Central memory CD8-positive, alpha-beta T cell (primary cell): ENCODE measurements at regions not wholly inside any gene's neighbourhood (a gene's known extent, or its start where the extent isn't known, plus 50 kb on each side); places are given as distances from the start of the nearest gene placed in this dataset.
"Not testable (repeated sequence)": the region's sequence is repeated elsewhere in the genome, so short reads cannot be mapped to it uniquely, and the experiment has no call there.

ENCODE experiments used
- ATAC-seq: fragments of 150-1000 bp; cut with Tn5 transposase; replicated peaks from 2 replicates; pipeline ENCODE4 v1.10.0; 2022; ENCODE audit warnings: mild to moderate bottlenecking, moderate FRiP score, moderate number of reproducible peaks; ENCODE audit not compliant: poor library complexity, severe bottlenecking; ENCODE audit errors: extremely low read depth
- DNase-seq, 2 donors: peaks; one replicate each; pipeline ENCODE4 v3.0.0; 2021; ENCODE audit warnings: low spot score in 2 of 2
- H3K27ac Mint-ChIP-seq: one replicate; pipeline ENCODE4 v1.8.0; 2022; ENCODE audit warnings: low read depth, mild to moderate bottlenecking, moderate library complexity, mixed read lengths
- H3K27me3 Mint-ChIP-seq: one replicate; pipeline ENCODE4 v1.8.0; 2022; ENCODE audit warnings: mixed read lengths
- H3K36me3 Mint-ChIP-seq: one replicate; pipeline ENCODE4 v1.8.0; 2022; ENCODE audit warnings: mild to moderate bottlenecking, moderate library complexity, mixed read lengths; ENCODE audit not compliant: insufficient read depth
- H3K4me1 Mint-ChIP-seq: one replicate; pipeline ENCODE4 v1.8.0; 2022; ENCODE audit warnings: mixed read lengths
- H3K4me3 Mint-ChIP-seq: one replicate; pipeline ENCODE4 v1.8.0; 2022; ENCODE audit warnings: mild to moderate bottlenecking, moderate library complexity, mixed read lengths
- H3K9me3 Mint-ChIP-seq: one replicate; pipeline ENCODE4 v1.8.0; 2022; ENCODE audit warnings: mixed read lengths

DNA sequence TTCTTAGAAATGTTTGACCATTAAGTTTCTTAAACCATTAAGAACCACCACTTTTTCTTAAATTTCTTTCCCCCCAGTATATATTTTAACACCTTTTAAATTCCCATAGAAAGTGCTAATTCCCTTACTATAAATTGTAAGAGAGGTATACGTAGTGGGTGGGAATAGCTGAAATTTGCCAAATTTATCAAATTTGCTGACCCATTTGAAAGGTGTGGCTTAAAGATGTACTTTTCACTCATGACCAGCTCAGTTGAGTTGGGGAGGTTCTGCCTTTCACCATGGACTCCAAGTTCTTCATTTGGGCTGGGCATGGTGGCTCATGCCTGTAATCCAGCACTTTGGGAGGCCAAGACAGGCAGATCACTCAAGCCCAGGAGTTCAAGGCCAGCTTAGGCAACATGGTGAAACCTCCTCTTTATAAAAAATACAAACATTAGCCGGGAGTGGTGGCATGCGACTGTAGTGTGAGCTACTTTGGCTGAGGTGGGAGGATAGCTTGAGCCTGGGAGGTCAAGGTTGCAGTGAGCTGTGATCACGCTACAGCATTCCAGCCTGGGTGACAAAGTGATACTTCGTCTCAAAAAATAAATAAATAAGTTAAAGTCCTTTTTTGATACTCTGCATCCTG is 133.2 kb downstream of the MRPL57 start:
- ATAC-seq (no peak), DNase-seq (no peak)
- Mint-ChIP-seq H3K27ac (no peak overlapping the region), H3K27me3 (no peaks in the 10 kb centered on the region), H3K36me3 (peaks cover 2% of the 10 kb centered on the region), H3K4me3 (no peak overlapping the region), H3K9me3 (no peaks in the 10 kb centered on the region), H3K4me1 (no peaks in the 10 kb centered on the region)

DNA sequence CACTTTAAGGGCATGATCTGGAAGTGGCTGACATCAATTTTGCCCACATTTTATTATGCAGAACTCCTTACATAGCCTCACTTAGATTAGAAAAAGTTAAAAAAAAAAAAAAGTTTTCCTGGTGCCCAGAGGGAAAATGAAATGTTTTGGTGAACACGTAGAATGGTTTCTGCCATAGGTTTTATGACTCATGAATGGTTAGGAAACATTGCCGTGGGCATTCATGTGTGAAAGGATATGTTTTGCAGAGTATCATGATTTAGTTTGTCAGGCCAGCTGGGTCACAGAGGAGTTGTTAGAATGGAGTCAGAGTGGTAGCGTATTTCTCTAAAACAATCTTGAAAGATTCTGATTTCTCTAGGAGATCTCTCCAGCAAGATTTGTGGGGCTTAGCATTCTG is 133.8 kb downstream of the MRPL57 start:
- H3K27ac Mint-ChIP-seq: no peak overlapping the region
- ATAC-seq (no peak), DNase-seq (no peak)
- no peak overlapping the region for H3K4me3 Mint-ChIP-seq
- no peaks in the 10 kb centered on the region for H3K27me3 Mint-ChIP-seq
- no peaks in the 10 kb centered on the region for H3K4me1 Mint-ChIP-seq
- no peaks in the 10 kb centered on the region for H3K9me3 Mint-ChIP-seq
- peaks cover 2% of the 10 kb centered on the region for H3K36me3 Mint-ChIP-seq

- not testable (repeated sequence) for H3K27ac Mint-ChIP-seq, H3K9me3 Mint-ChIP-seq, H3K27me3 Mint-ChIP-seq, H3K4me1 Mint-ChIP-seq, H3K4me3 Mint-ChIP-seq, DNase-seq, ATAC-seq, H3K36me3 Mint-ChIP-seq
These were observed 138.5 kb downstream of the MRPL57 start for GRCh38 chr13:21314976-21315375.

DNA sequence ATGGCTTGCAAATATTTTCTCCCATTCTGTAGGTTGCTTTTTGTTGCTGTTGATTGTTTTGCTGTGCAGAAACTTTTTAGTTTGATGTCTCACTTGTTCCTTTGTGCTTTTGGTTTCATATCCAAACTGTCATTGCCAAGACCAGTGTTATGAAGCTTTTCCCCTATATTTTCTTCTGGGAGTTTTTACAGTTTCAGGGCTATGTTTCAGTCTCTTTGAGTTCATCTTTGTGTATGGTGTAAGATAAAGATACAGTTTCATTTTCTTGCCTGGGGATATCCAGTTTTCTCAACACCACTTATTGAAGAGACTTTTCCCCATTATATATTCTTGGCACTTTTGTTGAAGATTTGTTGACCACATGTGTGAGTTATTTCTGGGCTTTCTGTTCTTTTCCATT is 139.9 kb downstream of the MRPL57 start:
- ATAC-seq (no peak), DNase-seq (no peak)
- Mint-ChIP-seq H3K9me3 (no peaks in the 10 kb centered on the region), H3K27me3 (no peaks in the 10 kb centered on the region), H3K36me3 (peaks cover 3% of the 10 kb centered on the region), H3K4me3 (no peak overlapping the region), H3K27ac (no peak overlapping the region), H3K4me1 (no peaks in the 10 kb centered on the region)

- Mint-ChIP-seq H3K4me3 (no peak overlapping the region), H3K27ac (no peak overlapping the region), H3K9me3 (no peaks in the 10 kb centered on the region), H3K4me1 (no peaks in the 10 kb centered on the region), H3K27me3 (no peaks in the 10 kb centered on the region), H3K36me3 (peaks cover 3% of the 10 kb centered on the region)
- DNase-seq: no peak
- no peak for ATAC-seq
These were observed 140.1 kb downstream of the ZDHHC20 start for GRCh38 chr13:21318891-21319532.

DNA sequence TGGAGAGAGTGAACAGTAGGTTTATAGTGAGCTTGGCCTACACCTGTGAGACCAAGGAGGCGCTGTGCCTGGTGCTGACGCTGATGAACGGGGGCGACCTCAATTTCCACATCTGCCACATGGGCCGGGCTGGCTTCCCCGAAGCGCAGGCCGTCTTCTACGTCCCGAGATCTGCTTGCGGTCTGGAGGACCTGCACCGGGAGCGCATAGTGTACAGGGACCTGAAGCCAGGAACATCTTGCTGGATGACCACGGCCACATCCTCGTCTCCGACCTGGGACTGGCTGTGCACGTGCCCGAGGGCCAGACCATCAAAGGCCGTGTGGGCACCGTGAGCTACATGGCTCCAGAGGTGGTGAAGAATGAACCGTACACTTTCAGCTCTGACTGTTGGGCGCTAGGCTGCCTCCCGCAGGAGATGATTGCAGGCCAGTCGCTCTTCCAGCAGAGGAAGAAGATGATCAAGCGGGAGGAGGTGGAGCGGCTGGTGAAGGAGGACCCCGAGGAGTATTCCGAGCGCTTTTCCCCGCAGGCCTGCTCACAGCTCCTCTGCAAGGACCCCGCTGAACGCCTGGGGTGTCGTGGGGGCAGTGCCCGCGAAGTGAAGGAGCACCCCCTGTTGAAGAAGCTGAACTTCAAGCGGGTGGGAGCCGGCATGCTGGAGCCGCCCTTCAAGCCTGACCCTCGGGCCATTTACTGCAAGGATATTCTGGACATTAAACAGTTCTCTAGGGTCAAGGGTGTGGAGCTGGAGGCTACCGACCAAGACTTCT is 139.0 kb downstream of the ZDHHC20 start:
- no peaks in the 10 kb centered on the region for H3K9me3 Mint-ChIP-seq
- peaks cover 3% of the 10 kb centered on the region for H3K36me3 Mint-ChIP-seq
- H3K4me3 Mint-ChIP-seq: no peak overlapping the region
- no peak for DNase-seq
- no peak overlapping the region for H3K27ac Mint-ChIP-seq
- no peaks in the 10 kb centered on the region for H3K4me1 Mint-ChIP-seq
- no peaks in the 10 kb centered on the region for H3K27me3 Mint-ChIP-seq
- ATAC-seq: no peak

GRCh38 chr13:21320642-21321034 is 138.5 kb downstream of the ZDHHC20 start:
- H3K4me3 Mint-ChIP-seq: no peak overlapping the region
- no peaks in the 10 kb centered on the region for H3K9me3 Mint-ChIP-seq
- peaks cover 2% of the 10 kb centered on the region for H3K4me1 Mint-ChIP-seq
- DNase-seq (no peak), ATAC-seq (no peak)
- H3K36me3 Mint-ChIP-seq: peaks cover 3% of the 10 kb centered on the region
- no peak overlapping the region for H3K27ac Mint-ChIP-seq
- no peaks in the 10 kb centered on the region for H3K27me3 Mint-ChIP-seq

DNA sequence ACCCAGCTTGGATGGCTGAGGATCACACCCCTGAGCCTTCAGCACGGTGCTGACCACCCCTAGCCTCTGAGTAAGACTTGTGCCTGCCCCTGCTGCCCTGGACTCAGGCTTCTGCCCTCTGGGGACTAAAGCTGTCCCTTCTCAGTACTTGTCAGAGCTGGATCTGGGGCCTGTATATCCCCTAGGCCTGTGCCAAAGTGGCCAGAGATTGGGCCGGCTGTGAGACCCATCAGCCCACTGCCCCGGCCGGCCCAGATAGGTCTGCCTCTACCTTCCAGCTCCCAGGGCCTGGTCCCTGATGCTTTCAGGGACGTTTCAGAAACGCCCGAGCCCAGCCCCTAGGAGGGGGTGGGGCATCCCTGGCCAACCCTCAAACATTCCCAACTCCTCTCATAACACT is 137.8 kb downstream of the ZDHHC20 start:
- Mint-ChIP-seq H3K36me3 (peaks cover 5% of the 10 kb centered on the region), H3K9me3 (no peaks in the 10 kb centered on the region), H3K4me3 (no peak overlapping the region), H3K27ac (no peak overlapping the region), H3K4me1 (peaks cover 5% of the 10 kb centered on the region), H3K27me3 (no peaks in the 10 kb centered on the region)
- DNase-seq: no peak
- ATAC-seq: no peak

- Mint-ChIP-seq H3K36me3 (peaks cover 5% of the 10 kb centered on the region), H3K27me3 (no peaks in the 10 kb centered on the region), H3K4me1 (peaks cover 6% of the 10 kb centered on the region), H3K9me3 (no peaks in the 10 kb centered on the region), H3K4me3 (no peak overlapping the region), H3K27ac (no peak overlapping the region)
- ATAC-seq (no peak), DNase-seq (no peak)
These were observed 136.7 kb downstream of the ZDHHC20 start for GRCh38 chr13:21322327-21322965.
